ENCODE measurements at regions not wholly inside any gene's neighbourhood (a gene's known extent, or its start where the extent isn't known, plus 50 kb on each side); places are given as distances from the start of the nearest gene placed in this dataset.

GRCh38 chr1:215002471-215002870 lies 80.1 kb upstream of the KCNK2 start:
- Histone ChIP-seq H3K36me3 (ENCODE audit: insufficient read depth, low read length) (no peaks in the 10 kb centered on the region), H3K4me3 (ENCODE audit: insufficient read depth, low read depth, low read length) (no peak overlapping the region), H3K27ac (ENCODE audit: low read depth, low read length) (peak overlapping the region; percentile 64), H4K20me1 (ENCODE audit: insufficient read depth, low read length) (no peaks in the 10 kb centered on the region), H3K79me2 (ENCODE audit: insufficient read depth, low read length) (no peaks in the 10 kb centered on the region), H2AFZ (ENCODE audit: low read depth, low read length) (no peak overlapping the region), H3K4me1 (ENCODE audit: insufficient read depth, low read length) (peaks cover 25% of the 10 kb centered on the region), H3K9me3 (ENCODE audit: insufficient read depth, low read depth, low read length) (no peaks in the 10 kb centered on the region), H3K9ac (ENCODE audit: low read length) (no peak overlapping the region), H3K4me2 (ENCODE audit: low read length) (peak overlapping the region; percentile 47), H3K27me3 (ENCODE audit: insufficient read depth, low read length) (no peaks in the 10 kb centered on the region)
- Mint-ChIP-seq H3K4me3 (ENCODE audit: unreplicated experiment) (no peak overlapping the region), H3K27ac (ENCODE audit: unreplicated experiment) (no peak overlapping the region), H3K9me3 (ENCODE audit: unreplicated experiment) (no peaks in the 10 kb centered on the region), H3K27me3 (ENCODE audit: low read depth, unreplicated experiment) (no peaks in the 10 kb centered on the region), H3K4me1 (ENCODE audit: low read depth, unreplicated experiment) (peaks cover 2% of the 10 kb centered on the region), H3K36me3 (ENCODE audit: low read depth, unreplicated experiment) (no peaks in the 10 kb centered on the region)
- FAIRE-seq (peak; percentile 97), DNase-seq (ENCODE audit: low read depth) (peak; percentile 99)
- no peak for TF ChIP-seq EZH2 (IDR thresholded peaks at IDR 0.05; ENCODE audit: insufficient read depth, low read length)
- no peak for TF ChIP-seq CTCF (IDR thresholded peaks at IDR 0.05; ENCODE audit: insufficient read depth, low read depth, low read length)

- no peaks in the 10 kb centered on the region for H3K27me3 ChIP-seq (ENCODE audit: insufficient read depth, low read length)
- no peaks in the 10 kb centered on the region for H4K20me1 ChIP-seq (ENCODE audit: insufficient read depth, low read length)
- no peak overlapping the region for H2AFZ ChIP-seq (ENCODE audit: low read depth, low read length)
- no peaks in the 10 kb centered on the region for H3K36me3 ChIP-seq (ENCODE audit: insufficient read depth, low read length)
- no peaks in the 10 kb centered on the region for H3K79me2 ChIP-seq (ENCODE audit: insufficient read depth, low read length)
- peaks cover 25% of the 10 kb centered on the region for H3K4me1 ChIP-seq (ENCODE audit: insufficient read depth, low read length)
- DNase-seq (ENCODE audit: low read depth) (no peak), FAIRE-seq (peak; percentile 5)
- no peak overlapping the region for H3K9ac ChIP-seq (ENCODE audit: low read length)
- Mint-ChIP-seq H3K27ac (ENCODE audit: unreplicated experiment) (no peak overlapping the region), H3K4me1 (ENCODE audit: low read depth, unreplicated experiment) (peaks cover 2% of the 10 kb centered on the region), H3K36me3 (ENCODE audit: low read depth, unreplicated experiment) (no peaks in the 10 kb centered on the region), H3K4me3 (ENCODE audit: unreplicated experiment) (no peak overlapping the region), H3K9me3 (ENCODE audit: unreplicated experiment) (no peaks in the 10 kb centered on the region), H3K27me3 (ENCODE audit: low read depth, unreplicated experiment) (no peaks in the 10 kb centered on the region)
- no peak overlapping the region for H3K4me2 ChIP-seq (ENCODE audit: low read length)
- H3K27ac ChIP-seq (ENCODE audit: low read depth, low read length) = no peak overlapping the region
- H3K4me3 ChIP-seq (ENCODE audit: insufficient read depth, low read depth, low read length) = no peak overlapping the region
- TF ChIP-seq CTCF (IDR thresholded peaks at IDR 0.05; ENCODE audit: insufficient read depth, low read depth, low read length) = no peak
- no peak for TF ChIP-seq EZH2 (IDR thresholded peaks at IDR 0.05; ENCODE audit: insufficient read depth, low read length)
- no peaks in the 10 kb centered on the region for H3K9me3 ChIP-seq (ENCODE audit: insufficient read depth, low read depth, low read length)
Observed at GRCh38 chr1:215003686-215004085, 78.9 kb upstream of the KCNK2 start.

DNA sequence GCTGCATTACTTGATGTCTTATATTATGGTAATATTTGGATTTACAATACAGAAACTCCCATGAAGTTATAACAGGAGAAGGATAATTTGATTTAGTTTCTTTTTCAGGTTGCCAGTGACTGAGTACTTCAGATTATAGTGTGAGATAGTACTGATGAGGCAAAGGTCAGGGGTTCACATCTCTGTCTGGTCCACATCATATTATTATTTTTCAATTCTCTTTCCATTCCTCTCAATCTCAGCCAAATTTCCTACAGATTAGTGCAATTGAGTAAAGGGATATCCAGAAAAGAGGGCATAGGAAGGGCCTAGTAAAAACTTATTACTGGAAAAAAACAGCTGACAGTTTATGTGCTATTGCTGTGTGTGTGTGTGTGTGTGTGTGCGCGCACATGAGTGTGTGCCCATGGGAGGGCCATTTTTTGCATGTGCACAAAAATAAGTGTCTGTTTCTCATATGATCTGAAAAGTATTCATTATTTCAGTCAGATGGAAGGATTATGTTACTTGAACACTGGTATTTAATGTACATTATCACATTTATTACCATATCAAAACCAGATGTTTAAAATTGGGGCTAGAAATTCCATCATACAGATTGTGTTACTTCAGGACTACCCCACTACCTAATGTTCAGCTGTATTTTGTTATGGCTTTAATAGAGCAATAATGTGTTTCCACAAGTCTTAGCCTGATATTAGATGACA lies 78.3 kb upstream of the KCNK2 start:
- Mint-ChIP-seq H3K27me3 (ENCODE audit: low read depth, unreplicated experiment) (no peaks in the 10 kb centered on the region), H3K27ac (ENCODE audit: unreplicated experiment) (no peak overlapping the region), H3K4me3 (ENCODE audit: unreplicated experiment) (no peak overlapping the region)

More for the DNA sequence above, 78.3 kb upstream of the KCNK2 start:
- Histone ChIP-seq H3K4me1 (ENCODE audit: insufficient read depth, low read length) (peaks cover 25% of the 10 kb centered on the region), H3K36me3 (ENCODE audit: insufficient read depth, low read length) (no peaks in the 10 kb centered on the region), H3K9ac (ENCODE audit: low read length) (no peak overlapping the region), H2AFZ (ENCODE audit: low read depth, low read length) (no peak overlapping the region), H3K4me3 (ENCODE audit: insufficient read depth, low read depth, low read length) (no peak overlapping the region), H3K9me3 (ENCODE audit: insufficient read depth, low read depth, low read length) (no peaks in the 10 kb centered on the region), H3K4me2 (ENCODE audit: low read length) (no peak overlapping the region), H3K27ac (ENCODE audit: low read depth, low read length) (no peak overlapping the region), H3K79me2 (ENCODE audit: insufficient read depth, low read length) (no peaks in the 10 kb centered on the region), H3K27me3 (ENCODE audit: insufficient read depth, low read length) (no peaks in the 10 kb centered on the region), H4K20me1 (ENCODE audit: insufficient read depth, low read length) (no peaks in the 10 kb centered on the region)
- no peaks in the 10 kb centered on the region for H3K36me3 Mint-ChIP-seq (ENCODE audit: low read depth, unreplicated experiment)
- no peaks in the 10 kb centered on the region for H3K9me3 Mint-ChIP-seq (ENCODE audit: unreplicated experiment)
- no peak for TF ChIP-seq EZH2 (IDR thresholded peaks at IDR 0.05; ENCODE audit: insufficient read depth, low read length)
- no peak for TF ChIP-seq CTCF (IDR thresholded peaks at IDR 0.05; ENCODE audit: insufficient read depth, low read depth, low read length)
- DNase-seq (ENCODE audit: low read depth) (no peak), FAIRE-seq (peak; percentile 74)
- peaks cover 2% of the 10 kb centered on the region for H3K4me1 Mint-ChIP-seq (ENCODE audit: low read depth, unreplicated experiment)

All from astrocyte (in vitro differentiated cells and primary cell).